HEK293T (cell line): ENCODE measurements at regions not wholly inside any gene's neighbourhood (a gene's known extent, or its start where the extent isn't known, plus 50 kb on each side); places are given as distances from the start of the nearest gene placed in this dataset.

Experiments
- ARNT ChIP-seq: fragments of 450-650 bp; IDR thresholded peaks from 2 replicates; pipeline ENCODE4 v1.6.1; 2017; ENCODE audit warnings: mild to moderate bottlenecking
- BHLHE40 ChIP-seq: fragments of 450-650 bp; IDR thresholded peaks from 2 replicates; pipeline ENCODE4 v1.6.1; 2016; ENCODE audit warnings: mild to moderate bottlenecking, moderate library complexity, borderline replicate concordance
- FOXA1 ChIP-seq: fragments of 450-650 bp; IDR thresholded peaks from 2 replicates; pipeline ENCODE4 v1.6.1; 2016; ENCODE audit warnings: mild to moderate bottlenecking
- FOXK2 ChIP-seq: fragments of 450-650 bp; IDR thresholded peaks from 2 replicates; pipeline ENCODE4 v1.6.1; 2016; ENCODE audit warnings: mild to moderate bottlenecking
- FOXM1 ChIP-seq: fragments of 450-650 bp; IDR thresholded peaks from 2 replicates; pipeline ENCODE4 v1.6.1; 2017; ENCODE audit warnings: mild to moderate bottlenecking, borderline replicate concordance
- HDGF ChIP-seq: fragments of 450-650 bp; IDR thresholded peaks from 2 replicates; pipeline ENCODE4 v1.6.1; 2017; ENCODE audit warnings: antibody characterized with exemption, borderline replicate concordance
- LEF1 ChIP-seq: fragments of 450-650 bp; IDR thresholded peaks from 2 replicates; pipeline ENCODE4 v1.6.1; 2017; ENCODE audit warnings: mild to moderate bottlenecking, borderline replicate concordance
- SP1 ChIP-seq: fragments of 450-650 bp; IDR thresholded peaks from 2 replicates; pipeline ENCODE4 v1.6.1; 2017
- SUZ12 ChIP-seq: fragments of 450-650 bp; IDR thresholded peaks from 2 replicates; pipeline ENCODE4 v1.6.1; 2016; ENCODE audit warnings: mild to moderate bottlenecking
- TARDBP ChIP-seq: fragments of 450-650 bp; IDR thresholded peaks from 2 replicates; pipeline ENCODE4 v1.6.1; 2016
- ZNF384 ChIP-seq: fragments of 450-650 bp; IDR thresholded peaks from 2 replicates; pipeline ENCODE4 v1.6.1; 2016

DNA sequence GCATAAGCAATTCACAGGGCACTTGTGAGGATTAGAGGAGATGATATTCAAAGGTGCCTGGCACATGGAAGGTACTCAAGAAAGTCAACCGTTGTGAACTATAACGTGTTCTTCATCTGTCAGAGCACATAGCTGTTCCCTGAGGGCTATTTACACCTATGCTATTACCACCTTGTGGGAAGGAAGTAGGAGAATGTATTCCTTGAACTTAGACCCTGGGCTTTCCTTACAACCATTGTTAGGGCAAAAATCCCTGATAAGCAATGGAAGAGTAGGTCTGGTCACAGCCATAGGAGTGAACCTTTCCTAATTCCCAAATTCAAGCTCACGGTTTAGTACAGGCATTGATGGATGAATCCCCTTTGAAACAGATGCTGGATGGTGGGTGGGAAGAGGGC is 188.6 kb downstream of the HAPSTR1 start:
- TF ChIP-seq SP1 (no peak), BHLHE40 (no peak), LEF1 (no peak), ARNT (no peak), TARDBP (no peak), FOXA1 (no peak), ZNF384 (no peak), FOXM1 (no peak), SUZ12 (no peak), HDGF (no peak), FOXK2 (no peak)
